Renal cortex interstitium (tissue), 11 donors: ENCODE measurements at regions not wholly inside any gene's neighbourhood (a gene's known extent, or its start where the extent isn't known, plus 50 kb on each side); places are given as distances from the start of the nearest gene placed in this dataset.
"Not testable (repeated sequence)": the region's sequence is repeated elsewhere in the genome, so short reads cannot be mapped to it uniquely, and the experiment has no call there.

Experiments
- DNase-seq, 11 donors: peaks; one replicate each; pipeline ENCODE4 v3.0.0-alpha.2; 2013; ENCODE audit warnings: low read depth in 9 of 11, low spot score in 4 of 11; ENCODE audit errors: extremely low read depth in 1 of 11

DNA sequence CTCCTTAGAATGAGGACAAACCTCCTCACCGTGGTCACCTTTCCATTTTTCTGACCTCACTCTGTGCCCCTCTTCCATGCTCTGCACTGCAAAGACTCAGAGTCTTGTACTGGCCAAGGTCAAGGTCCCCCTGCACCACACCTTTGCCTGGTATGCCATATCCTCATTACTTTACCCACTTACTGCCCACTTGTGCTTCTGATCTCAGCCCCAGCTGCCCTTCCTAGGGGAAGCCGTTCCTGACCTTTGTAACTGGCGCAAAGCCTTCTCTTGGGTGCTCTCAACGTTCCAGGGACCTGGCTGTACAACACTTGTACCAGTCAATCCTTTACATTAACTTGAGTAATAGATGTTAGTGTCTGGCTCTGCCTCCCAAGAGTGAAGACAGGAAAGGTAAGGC lies 256.0 kb downstream of the SV2B start:
- DNase-seq, result no peak

DNA sequence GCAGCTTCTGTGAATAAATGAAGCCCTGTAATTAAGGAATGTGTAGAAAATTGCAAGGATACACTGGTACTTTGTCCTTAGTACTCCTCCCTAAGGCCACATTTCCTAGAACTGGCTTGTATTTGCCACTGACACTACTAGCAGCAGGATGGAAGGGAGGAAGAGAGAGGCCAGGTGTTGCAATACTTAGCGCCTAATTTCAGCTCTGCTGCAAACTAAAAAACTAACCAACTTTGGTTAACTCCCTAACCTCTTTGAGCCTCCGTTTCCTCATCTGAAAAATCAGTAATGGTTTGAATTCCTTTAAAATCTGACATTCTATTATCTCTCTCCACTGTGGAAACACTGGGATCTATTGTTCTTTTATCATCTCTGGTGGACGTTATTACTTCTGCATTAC lies 257.0 kb downstream of the SV2B start:
- no peak for DNase-seq

DNA sequence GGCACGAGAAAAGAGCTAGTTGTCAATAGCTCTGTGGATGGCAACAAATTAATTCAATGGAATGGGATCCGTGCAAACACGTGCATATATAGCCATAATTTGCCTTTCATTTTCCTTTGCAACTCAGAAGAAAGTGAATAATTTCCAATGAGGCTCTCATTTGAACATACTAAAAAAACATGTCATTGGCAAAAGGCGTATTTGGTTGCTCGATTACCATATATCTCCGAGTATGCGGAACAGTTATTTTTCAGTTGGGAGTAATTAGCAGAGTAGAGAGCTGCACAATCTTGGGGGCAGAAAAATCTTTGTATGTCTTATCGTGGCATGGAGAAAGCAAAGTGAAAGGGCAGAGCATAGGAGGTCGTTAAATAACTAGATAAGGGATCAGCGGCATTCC lies 257.4 kb downstream of the SV2B start:
- no peak for DNase-seq

DNA sequence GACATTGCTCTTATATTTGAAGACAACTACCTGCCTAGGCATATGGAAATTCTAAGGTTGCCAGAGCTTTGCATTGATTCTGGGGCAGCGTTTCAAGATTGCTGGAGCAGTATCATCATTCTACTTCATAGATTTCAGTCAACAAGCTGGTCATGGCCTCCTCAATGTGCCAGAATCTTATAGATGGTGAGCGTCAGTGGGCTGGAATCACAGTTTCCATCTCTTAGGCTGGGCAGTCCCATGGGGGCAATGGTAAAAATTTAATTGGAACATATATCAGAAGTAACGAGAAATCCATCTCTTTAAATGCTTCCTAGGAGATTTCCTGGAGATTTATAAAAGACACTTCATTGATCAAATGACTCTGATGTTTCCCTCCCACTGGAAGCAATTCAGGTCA lies 258.3 kb downstream of the SV2B start:
- no peak for DNase-seq

DNA sequence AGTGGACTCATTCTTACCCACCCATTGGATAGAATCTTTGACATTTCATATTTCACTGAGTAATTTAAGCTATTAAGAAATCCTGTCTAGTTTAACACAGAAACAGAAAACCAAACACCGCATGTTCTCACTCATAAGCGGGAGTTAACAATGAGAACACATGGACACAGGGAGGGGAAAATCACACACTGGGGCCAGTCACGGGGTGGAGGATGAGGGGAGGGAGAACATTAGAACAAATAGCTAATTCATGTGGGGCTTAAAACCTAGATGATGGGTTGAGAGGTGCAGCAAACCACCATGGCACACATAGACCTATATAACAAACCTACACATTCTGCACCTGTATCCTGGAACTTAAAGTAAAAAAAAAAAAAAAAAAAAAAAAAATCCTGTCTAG lies 261.6 kb downstream of the SV2B start:
- DNase-seq, result not testable (repeated sequence)

DNA sequence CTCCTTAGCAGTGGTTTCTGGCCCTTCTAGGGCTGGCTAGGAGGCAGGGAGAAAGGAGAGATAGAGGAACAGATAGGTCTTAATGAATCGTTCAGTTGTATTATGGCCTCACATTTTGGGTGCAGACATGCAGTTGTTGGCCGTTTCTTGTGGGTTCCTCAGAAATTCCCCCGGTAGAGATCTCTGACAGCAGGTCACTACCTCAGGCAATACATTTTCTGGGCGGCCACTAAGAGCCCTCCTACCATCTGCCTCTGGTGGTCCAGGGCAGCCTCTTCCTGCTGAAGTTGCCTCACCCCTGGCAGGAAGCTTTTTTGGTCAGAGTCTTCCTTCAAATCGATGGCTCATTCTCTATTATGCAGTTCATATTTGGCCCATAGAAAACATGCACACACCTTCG lies 266.1 kb downstream of the SV2B start:
- DNase-seq, result no peak

DNA sequence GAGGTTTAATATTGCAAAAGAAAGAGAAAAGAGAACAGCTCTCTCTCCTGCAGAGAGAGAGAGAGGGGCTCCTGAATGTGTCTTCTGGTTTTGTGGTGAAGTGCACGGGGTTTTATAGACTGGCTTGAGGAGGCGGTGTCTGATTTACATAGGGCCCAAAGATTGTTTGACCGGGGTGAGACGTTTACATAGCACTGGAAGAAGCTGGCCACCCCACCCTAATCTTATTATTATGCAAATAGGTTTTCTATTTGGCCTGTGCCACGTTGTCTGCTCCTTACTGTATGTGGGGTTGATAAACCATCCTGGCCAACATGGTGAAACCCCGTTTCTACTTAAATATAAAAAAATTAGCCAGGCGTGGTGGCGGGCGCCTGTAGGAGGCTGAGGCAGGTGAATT lies 268.6 kb downstream of the SV2B start:
- DNase-seq, result no peak

DNA sequence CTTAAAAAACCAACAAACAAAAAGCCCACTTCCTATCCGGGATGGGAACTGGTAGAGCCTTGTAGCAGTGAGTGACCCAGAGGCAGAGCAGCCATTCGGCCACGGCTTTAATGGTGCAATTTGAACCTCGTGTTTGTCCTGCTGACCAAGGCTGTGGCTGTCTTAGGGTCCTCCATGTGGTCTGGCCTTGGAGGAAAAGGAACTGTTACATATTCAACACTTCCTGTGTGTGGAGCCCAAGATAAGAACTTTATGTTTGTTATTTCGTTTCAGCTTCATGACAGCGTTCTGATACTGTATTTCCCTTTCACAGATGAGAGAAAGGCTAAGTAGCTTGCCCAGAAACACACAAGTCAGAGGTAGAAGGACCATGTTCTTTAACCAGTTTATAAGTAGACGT lies 269.8 kb downstream of the SV2B start:
- DNase-seq, result no peak

DNA sequence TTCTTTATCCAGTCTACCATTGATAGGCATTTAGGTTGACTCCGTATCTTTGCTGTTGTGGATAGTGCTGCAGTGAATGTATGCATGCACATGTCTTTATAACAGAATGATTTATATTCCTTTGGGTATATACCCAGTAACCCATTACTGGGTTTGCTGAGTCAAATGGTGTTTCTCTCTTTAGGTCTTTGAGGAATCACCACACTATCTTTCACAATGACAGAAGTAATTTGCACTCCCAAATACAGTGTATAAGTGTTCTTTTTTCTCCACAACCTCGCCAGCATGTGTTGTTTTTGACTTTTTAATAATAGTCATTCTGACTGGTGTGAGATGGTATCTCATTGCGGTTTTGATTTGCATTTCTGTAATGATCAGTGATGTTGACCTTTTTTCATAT lies 271.3 kb downstream of the SV2B start:
- not testable (repeated sequence) for DNase-seq

DNA sequence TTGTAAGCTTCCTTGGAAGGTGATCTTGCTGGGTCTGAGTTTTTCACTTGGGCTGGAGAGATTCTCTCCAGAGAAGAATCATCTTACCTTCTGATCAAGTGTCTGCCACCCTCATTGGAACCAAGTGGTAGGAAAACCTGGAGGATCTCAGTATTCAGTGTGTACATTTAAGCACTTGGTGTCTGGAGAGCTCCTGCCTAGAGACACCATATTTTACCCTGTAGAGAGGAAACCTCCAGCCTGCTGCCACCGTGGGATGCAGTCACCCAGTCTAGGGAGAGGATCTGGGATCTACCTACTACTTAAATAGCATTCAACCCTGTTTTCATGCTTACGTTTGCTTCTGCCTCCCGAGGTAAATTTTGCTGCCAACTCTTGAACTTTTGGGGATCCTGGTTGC lies 274.3 kb downstream of the SV2B start:
- no peak for DNase-seq

DNA sequence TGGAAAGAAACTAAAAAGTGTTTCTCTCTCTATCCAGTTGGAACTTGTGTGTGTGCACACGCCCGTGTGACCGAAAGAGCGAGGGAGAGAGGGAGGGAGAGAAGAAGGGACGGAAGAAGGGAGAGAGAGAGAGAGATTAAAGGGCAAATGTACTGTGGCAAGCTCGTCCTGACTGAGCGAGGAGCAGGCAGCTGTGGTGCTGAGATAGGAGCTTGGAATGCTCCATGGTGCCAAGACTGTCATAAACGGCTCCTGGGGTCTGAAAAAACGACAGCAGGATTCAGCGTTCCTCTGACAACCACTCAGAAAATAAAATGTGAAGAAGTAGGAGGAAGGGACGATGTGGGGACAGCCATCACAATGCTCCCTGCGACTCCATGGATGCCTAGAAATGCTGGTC lies 276.0 kb downstream of the SV2B start:
- no peak for DNase-seq

DNA sequence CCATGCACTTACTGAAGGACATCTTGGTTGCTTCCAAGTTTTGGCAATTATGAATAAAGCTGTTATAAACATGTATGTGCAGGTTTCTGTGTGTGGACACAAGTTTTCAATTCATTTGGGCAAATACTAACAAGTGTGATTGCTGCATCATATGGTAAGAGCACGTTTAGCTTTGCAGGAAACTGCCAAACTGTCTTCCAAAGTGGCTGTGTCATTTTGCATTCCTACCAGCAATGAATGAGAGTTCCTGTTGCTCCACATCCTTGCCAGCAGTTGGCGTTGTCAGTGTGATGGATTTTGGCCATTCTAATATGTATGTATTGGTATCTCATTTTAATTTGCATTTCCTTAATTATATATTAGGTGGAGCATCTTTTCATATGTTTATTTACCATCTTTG lies 280.1 kb downstream of the SV2B start:
- no peak for DNase-seq

DNA sequence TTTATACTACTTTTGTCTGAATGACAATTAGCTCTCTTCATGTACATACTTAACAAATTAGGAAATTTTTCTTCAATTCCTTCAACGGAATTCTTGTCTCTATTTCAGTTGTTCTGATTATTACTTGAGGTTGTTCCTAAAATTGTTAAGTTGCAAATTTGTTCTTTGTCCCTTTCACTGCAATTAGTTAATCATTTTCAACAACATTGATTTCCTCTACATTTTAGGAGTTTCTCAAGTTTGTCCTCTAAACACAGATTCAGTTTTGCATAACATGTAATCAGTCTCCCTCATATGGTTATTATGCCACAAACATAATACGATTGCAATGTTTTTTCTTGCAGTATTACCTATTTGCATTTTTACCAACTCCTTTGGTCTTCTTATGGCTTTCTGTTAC lies 283.5 kb downstream of the SV2B start:
- no peak for DNase-seq

DNA sequence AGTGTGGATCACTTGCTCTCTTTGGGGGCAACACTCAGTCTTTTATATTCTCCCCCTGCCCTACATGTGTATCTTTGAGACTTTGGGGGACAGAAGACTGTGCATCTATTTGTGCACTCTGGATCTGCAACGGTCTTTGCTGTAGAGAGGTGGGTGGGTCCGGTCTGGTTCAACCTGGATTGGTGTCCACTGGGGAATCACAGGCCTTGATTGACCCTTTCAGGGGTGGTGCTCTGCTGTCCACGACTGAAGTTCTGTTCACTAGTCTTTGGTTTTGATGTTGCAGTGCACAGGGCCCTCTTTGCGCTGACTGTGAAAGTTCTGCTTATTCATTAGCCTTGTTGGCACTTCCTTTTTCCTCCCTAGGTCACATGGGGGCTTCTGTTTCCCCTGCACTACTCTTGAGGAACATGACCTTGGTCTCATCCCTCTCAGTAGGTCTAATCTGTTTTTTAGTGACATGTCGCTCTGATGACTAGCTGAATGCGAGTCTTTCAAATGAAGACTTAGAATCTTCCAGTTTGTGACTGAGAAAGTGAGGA lies 284.2 kb downstream of the SV2B start:
- DNase-seq, result no peak

DNA sequence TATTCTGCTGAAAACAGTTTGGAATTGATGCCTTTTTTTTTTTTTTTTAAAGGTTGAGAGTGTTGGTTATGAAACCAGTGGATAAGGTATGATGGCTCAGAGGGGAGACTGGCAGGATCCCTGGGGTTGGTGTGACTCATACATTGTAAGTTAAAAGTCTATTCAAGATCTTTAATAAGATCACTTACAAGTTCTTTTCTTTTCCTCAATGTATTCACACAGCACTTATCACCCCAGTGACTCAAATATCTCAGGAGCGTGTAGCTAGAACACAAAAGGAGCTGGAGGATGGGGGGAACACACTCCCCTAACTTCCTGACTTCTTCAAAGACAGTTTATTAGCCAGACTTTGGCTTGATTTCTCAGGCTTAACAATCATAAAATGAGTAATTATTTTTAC lies 285.3 kb downstream of the SV2B start:
- no peak for DNase-seq

DNA sequence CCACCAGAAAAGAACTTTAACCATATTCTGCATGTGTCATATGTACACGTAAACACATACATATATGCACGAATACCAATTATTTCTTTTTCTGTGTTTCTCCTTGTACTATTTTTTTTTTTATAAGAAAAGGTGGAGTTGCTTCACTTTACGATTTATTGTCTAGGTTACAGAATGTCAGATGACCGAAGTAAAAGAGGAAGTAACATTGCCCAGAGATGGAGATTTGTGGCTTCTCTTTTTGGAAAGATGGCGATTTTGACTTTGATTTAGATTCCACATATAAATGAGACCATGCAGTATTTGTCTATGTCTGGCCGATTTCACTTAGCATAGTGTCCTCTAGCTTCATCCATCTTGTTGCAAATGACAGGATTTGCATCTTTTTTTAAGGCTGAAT lies 293.1 kb downstream of the SV2B start:
- DNase-seq, result no peak

DNA sequence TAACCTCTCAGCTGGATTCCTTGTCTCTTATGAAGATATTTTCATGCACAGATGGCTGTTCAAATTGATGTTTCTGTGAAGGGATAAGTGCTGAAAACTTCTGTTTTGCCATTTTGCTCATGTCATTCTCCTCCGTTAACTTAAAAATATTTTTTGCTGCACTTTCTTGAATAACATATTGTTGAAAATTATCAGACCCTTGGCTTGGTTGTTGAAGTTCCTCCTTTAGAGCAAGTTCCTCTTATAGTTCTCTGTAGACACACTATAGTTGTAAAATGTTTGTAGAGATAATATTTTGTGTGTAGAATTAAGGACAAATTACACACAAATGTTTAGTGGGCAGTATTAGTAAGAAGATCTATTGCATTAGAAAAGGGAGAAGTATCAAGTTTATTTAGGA lies 300.4 kb downstream of the SV2B start:
- DNase-seq, result no peak

DNA sequence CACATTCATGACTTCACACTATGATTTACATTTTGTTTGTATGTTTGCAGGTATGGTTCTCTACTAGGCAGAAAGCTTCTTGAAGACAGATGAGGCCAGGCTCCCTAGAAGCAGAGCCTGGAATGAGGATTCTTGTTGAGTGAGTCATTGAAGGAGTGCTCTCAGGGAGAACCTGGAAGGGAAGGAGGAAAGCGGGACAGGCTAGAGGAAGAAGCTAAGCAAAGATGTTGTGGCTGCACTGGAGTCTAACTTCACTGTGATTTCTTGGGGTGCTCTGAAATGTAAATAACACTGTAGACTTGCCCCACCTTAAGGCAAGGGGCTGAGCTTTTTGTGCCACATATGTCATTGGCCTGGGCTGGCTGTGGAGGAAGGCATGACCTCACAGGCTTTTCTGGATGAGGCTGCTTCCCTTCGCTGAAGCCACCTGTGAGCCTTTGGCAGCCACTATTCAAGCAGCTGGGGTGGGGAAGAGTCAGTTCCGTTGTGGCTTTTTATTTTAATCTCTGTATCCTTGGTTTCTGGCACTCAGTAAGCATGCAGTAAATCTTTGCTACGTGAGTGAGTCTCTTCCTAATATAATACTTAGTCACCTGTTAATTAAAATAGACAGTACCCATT lies 307.3 kb downstream of the SV2B start:
- DNase-seq, result peak in 1 of 11 donors; percentile 8

DNA sequence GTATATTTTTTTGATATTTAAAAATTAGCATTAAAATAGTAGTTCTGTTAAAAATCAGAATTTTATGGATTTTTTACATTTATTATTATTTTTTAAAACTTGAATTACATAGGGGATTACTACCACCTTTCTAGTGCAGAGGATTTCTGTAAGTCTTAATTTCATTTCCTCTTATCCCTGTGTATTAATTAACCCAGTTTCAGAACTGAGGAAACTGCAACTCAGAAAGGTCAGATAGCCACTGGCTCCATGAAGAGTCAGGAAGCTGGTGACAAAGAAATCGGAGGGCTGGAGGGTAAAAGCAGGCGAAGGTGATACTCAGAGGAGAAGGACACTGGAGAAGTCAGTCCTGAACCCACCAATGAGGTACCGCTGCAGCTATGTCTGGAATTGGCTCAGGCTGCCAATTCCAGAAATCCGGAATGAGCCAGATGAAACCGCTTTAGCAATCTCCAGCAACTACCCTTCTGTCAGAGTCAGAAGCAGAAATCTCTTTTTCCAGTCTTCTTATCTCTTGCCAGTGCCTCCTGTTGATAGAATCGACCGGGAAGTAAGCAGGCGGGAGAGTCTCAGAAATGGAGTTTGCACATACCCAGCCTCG lies 308.5 kb downstream of the SV2B start:
- DNase-seq, result peak in 4 of 11 donors; percentile 1 to 13 (median 5)

DNA sequence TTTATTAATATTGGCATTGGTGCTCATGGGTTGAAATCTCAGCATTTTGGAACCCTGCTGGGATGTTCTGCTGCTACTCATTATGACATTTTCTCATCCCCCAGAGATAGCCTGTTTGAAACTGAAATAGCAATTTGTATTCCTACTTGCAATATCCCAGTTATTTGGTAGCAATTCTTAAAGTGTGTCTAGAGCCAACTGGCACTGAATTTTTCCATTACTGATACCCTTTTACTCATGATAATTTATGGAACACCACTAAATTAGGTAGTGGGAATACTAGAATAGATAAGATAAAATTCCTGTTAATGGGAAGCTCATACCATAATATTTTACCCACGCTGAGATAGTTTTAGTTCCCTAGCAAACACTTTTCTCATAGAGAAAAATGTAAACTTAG lies 309.3 kb downstream of the SV2B start:
- DNase-seq, result no peak

DNA sequence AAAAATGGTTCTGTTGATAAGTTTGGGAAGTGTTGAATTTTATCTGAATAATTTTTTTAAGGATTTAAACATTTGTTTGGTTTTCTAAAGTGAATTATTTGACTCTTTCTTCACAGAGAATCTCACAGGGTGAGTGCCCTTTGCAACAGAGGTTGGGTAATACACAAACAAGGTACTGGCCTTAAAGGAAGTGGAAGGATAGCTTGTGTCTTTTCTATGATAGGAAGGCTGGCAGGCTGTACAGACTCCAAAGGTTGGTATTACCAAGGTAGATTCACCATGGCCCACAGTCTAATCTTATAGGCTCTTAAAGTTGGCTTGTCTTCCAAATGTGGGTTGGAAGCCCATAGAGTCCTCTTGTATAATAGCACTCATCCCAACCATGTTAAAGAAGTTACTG lies 311.5 kb downstream of the SV2B start:
- DNase-seq, result no peak
